ENCODE measurements at regions not wholly inside any gene's neighbourhood (a gene's known extent, or its start where the extent isn't known, plus 50 kb on each side); places are given as distances from the start of the nearest gene placed in this dataset.

- DNase-seq = no peak
Measured at GRCh38 chr1:59034925-59035324, 251.1 kb upstream of the JUN start.

- DNase-seq = no peak
Measured at GRCh38 chr1:59039551-59039950, 255.7 kb upstream of the JUN start.

GRCh38 chr1:59040486-59040885 is 256.4 kb upstream of the FGGY start:
- no peak for DNase-seq

DNA sequence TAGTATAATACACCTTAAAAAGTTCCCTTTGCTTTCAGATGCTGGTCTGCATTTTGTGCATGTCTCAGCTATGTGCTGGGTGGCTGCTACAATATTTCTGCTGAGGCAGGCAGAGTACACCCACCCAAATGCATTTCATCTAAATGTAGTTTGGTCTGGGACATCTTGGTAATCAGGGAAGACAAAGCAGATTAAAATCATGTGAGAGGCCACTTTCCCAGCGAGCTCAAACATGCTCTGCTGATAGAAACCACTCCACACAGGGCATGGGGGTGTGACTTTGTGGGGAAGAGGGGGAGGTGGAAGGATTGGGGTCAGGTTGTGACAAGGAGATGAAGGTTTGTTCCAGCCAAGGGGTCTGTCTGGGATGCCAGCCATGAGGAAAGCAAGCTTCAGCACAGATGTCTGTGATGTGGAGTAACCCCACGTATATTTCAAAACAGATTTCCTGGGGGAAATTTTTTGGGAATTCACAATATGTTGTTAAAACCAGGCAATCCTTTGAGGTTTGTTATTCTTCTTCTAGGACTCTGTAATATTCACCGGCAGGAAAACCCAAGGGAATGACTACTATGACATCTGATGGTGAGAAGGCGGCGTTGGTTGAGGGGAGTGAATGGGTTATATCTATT is 255.1 kb upstream of the FGGY start:
- DNase-seq = no peak

GRCh38 chr1:59043796-59044195 is 253.1 kb upstream of the FGGY start:
- no peak for DNase-seq

GRCh38 chr1:59044535-59045121 is 252.3 kb upstream of the FGGY start:
- no peak for DNase-seq

GRCh38 chr1:59045137-59045536 is 251.8 kb upstream of the FGGY start:
- no peak for DNase-seq

DNA sequence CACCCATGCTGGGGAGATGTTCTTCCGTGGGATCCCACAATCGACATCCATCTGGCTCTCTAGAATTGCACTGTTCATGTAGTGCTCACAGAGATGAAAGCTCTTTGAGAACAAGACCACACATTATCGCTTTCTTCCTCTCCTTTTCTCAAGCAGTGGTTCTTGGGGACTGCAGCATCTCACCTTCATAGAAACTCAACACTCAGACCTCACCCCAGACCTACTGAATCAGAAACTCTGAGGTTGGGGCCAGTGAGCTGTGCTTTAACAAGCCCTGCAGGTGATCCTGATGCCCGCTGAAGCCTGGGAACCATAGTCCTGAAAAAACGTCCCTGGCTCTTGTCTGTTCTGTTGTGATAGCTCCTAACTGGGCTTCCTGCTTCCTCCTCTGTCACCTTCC is 251.3 kb upstream of the FGGY start:
- no peak for DNase-seq

- no peak for DNase-seq
Measured at GRCh38 chr1:59046134-59046533, 250.8 kb upstream of the FGGY start.

- no peak for DNase-seq
Measured at GRCh38 chr1:59046730-59047157, 250.2 kb upstream of the FGGY start.

- DNase-seq = no peak
Measured at GRCh38 chr1:59051007-59051406, 245.9 kb upstream of the FGGY start.

DNA sequence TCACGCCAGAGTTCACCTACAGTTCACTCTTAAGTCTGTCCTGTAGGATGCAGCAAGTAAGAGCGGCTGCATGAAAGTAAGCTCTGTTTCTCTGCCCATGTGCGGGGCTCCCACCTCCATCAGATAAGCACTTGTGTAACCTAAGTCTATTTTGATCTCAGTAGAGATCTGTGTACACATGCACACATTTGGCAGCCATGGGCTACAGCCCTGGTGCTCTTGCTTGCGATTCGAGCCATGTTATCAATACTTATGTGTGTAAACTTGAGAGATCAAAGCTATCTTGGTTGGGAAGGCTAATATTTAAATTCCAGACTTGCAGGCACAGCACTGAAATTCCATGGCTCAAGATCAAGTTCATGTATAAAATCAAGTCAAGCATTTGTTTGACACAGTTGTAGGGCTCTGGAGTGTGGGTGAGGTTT is 244.7 kb upstream of the FGGY start:
- DNase-seq = no peak

DNA sequence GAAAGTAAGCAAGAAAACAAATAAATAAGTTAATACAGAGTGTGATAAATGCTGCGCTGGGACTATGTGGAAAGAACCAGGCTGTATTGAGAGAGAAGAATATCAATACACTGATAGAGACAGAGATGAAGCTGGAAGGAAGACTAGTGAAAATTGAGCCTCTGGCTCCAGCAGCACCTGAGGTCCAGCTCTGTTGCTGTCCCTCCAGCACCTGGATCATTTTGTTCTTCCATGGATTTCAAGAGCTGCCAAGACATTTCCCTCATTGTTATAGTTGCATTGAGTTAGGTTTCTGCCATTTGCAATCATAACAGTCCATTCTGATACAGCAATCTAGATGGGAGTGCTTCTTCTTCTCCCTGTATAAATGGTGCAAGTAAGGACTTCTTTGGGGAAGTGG is 242.7 kb upstream of the FGGY start:
- DNase-seq = no peak

GRCh38 chr1:59055908-59056719 is 240.8 kb upstream of the FGGY start:
- DNase-seq = no peak

DNA sequence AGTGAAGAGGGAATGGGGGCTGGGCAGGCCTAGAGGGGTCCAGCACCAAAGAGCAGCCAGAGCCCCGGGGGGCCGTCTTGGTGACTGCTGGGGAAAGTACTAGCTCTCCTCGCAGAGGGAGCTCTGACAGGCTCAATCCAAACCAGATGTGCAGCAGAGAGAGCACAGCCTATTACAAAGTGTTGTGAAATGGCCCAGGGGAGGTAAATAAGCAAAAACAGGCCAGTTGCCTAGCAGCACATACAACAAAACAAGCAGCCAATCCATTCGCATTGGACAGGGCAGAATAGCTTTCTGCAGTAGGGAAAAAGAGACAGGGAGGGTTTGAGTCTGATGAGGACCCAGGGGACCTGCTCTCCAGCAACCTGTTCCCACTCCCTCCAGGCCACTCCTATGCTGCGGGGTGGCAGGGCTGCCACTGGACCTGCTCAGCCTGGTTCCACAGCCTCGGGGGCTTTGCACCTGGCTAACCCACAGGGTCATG is 239.6 kb upstream of the FGGY start:
- no peak for DNase-seq

GRCh38 chr1:59057796-59058195 is 239.1 kb upstream of the FGGY start:
- DNase-seq = no peak

DNA sequence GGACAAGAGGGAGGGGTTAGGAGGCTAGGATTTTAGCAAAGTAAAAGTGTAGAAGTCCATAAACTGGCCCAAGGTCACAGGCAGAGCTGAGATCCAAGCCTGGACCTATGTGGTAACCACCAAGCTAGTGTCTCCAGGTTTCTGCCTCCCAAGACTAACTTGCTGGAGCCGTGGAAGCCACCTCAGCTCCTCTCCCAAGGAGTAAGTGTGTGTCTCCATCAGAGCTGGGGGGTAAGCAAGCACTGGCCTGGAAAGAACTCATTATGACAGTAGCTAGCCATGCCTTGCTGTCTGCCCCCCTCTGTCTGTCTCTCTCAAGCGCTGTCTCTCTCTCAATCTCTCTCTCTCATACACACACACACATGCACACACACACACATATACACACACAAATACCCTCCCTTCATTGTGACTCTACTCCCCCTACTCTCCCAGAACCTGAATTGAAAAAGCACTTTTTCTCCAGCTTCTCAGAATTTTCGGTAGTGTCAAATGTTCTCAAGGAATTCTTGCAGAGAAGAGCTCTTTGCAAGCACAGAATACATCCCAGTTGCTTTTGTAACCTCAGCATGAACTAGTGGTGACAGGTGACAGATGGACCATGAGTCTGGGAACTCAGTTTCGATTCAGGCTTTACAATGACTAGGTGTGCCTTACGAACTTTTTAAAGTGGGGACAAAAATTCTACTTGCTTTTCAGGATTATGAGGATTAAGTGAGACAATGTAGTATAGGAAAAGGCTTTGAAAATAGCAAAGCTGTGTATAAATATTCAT is 238.0 kb upstream of the FGGY start:
- no peak for DNase-seq

GRCh38 chr1:59061876-59062275 is 235.0 kb upstream of the FGGY start:
- no peak for DNase-seq

DNA sequence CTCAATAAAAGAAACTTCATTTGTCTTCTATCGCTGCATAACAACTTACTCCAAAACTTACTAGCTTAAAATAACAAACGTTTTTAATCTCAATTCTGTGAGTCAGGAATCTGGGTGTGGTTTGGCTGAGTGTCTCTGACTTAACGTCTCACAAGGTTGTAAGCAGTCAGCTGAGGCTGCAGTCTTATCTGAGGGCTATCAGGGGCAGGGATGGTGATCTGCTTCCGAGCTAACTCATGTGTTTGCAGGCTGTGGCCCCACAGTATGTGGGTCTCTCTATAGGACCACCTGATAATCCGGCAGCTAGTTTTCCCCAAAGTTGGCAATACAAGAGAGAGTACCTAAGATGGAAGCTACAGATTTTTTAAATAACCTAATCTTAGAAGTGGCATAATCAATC is 234.2 kb upstream of the FGGY start:
- DNase-seq = no peak

DNA sequence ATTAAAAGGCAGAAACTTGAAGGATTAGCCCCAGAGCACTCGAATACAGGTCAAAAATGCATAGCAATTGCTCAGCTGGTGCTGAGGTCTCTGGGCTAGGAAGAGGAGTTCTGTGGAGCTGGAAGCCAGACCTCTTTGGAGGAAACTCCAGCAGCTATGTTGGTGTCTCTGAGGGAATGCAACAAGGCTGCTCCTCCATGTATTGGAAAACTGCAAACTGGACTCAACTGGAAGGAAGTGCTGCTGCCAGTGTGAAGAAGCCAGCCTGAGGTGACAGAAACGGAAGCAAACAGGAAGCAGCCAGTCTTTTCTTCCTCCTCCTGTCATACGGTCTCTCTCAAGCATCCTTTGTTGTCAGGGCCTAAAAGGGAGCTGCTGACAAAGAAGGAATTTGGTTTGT is 233.4 kb upstream of the FGGY start:
- DNase-seq = no peak

DNA sequence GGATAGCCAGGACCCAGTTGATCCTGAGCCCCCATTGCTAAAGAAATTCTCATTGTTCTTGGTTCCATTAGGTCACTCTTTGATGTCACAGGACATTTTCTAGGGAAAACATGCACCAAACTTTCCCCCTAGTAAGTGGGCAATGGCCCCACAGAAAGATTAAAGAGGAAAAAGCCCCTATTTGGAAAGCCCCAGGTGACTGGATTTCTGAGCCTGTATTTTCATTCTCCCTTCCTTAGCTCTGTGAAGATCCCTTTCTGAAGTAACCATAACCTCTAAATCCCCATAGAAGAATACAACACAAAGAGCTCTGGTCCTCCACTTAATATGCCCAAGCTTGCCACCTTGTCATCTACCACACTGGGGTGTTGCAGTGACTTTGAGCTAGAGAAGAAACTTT is 232.3 kb upstream of the FGGY start:
- no peak for DNase-seq

DNA sequence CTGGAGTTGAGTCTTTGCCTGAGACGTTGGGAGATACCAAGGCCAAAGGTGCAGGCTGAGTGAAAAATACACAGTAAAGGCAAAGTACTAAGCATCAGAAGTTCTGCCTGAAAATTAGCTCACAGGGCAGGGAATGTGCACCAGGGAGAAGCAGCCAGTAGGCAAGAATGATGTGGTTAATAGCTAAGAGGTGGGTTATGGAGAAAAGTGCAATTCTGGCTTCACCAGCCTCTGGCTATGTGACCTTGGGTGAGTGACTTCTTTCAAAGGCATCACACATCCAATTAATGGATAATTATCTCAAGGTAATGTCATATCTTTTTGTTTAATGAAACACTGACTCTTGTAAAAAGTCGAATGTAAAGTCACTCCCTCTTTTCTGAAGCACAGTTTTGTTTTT is 230.7 kb upstream of the FGGY start:
- no peak for DNase-seq

DNA sequence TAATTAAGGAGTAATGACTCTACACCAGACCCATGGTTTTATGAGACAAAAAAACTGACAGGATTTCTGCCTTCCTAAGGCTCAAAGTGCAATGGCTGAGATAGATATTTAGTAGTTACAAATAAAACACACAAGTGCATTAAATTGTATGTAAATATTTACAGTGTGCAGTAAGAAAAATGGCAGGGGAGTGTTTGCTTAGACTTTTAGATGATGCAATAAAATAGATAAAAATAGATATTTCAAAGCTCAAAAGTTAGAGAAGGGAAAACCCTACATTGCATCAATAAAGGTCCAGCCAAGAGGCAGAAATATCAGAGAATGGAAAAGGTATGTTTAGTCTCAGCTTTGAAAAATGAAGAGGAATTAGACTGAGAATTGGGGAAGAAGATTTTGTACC is 226.3 kb upstream of the FGGY start:
- no peak for DNase-seq

Data from NCI-H1092 (cell line).